D721Med (cell line): ENCODE measurements at regions not wholly inside any gene's neighbourhood (a gene's known extent, or its start where the extent isn't known, plus 50 kb on each side); places are given as distances from the start of the nearest gene placed in this dataset.

Experiments
- DNase-seq: peaks from one replicate; pipeline ENCODE4 v3.0.0; 2011; ENCODE audit warnings: low spot score; ENCODE audit not compliant: insufficient read length
- FAIRE-seq: peaks from 2 replicates; lab custom pipeline; 2011; peaks lifted over from hg19 to GRCh38; lab: Jason Lieb, UNC
- CTCF ChIP-seq: IDR thresholded peaks from 2 replicates; pipeline ENCODE4 v1.5.1; 2012; ENCODE audit warnings: mild to moderate bottlenecking, control low read depth; ENCODE audit not compliant: insufficient read depth; ENCODE audit errors: missing control alignments

- FAIRE-seq (no peak), DNase-seq (no peak)
- no peak for TF ChIP-seq CTCF
Measured at GRCh38 chr3:146682171-146682570, 77.0 kb upstream of the PLSCR5 start.

DNA sequence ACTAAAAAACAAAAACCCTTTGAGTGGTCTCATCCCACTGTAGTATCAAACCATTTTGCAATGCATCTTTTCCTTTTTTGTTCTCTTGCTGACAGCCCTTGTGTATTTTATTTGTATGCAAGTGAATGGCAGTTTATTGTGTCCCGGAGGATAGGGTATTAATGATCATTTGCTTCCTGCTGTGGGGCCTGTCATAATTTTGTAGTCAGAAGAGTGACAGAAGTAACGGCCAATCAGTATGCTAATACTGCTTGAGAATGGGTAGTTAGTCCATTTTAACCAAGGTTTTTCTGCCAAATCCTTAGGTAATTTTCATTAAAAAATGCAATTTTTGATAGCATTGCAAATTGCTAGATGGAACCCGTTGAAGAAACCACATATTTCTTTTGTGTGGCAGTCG, 75.5 kb upstream of the PLSCR5 start:
- FAIRE-seq (no peak), DNase-seq (no peak)
- no peak for TF ChIP-seq CTCF

DNA sequence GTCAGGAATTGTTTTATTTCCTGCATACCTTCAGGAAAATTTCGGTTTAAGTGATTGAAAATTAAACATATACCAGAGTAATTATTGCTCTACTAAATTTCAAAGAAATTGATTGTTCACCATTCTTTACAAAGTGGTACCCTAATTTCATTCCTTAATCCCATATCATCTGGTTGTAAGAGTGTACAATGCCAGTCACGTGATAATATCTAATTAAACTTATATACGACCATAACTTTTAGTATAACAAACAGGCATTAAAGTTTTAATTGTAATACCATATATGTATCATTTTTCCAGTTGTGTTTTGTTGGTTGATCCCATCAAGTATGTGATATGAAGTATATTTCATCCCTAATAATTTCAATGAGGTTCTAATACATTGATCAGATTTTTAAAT, 74.8 kb upstream of the PLSCR5 start:
- TF ChIP-seq CTCF = no peak
- FAIRE-seq (no peak), DNase-seq (no peak)

GRCh38 chr3:146679191-146679590, 74.0 kb upstream of the PLSCR5 start:
- TF ChIP-seq CTCF = no peak
- no peak for DNase-seq
- FAIRE-seq = no peak

- DNase-seq (no peak), FAIRE-seq (no peak)
- no peak for TF ChIP-seq CTCF
Measured at GRCh38 chr3:146672941-146673340, 67.8 kb upstream of the PLSCR5 start.

DNA sequence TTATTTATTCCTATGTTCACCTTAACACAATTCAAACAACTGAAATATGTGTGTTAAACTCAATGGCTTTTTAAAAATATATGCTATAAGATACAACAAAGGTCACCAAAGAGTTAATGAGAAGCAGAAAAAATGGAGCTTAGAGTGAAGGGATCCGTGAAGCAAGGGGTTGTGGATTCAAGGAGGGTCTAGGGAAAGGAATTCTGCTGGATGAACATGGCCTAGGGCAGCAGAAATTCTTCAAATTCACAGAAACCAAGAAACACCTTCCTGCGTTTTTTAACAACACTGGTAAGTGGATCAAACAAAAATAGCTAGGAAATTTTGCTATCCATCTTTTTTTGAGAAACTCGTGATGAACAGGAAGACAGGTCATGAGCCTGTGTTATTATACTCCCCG, 59.3 kb upstream of the PLSCR5 start:
- DNase-seq (no peak), FAIRE-seq (no peak)

GRCh38 chr3:146658841-146659240, 53.7 kb upstream of the PLSCR5 start:
- FAIRE-seq (no peak), DNase-seq (no peak)
- TF ChIP-seq CTCF = no peak

More for the DNA sequence above, 59.3 kb upstream of the PLSCR5 start:
- TF ChIP-seq CTCF = no peak
